ENCODE measurements at regions not wholly inside any gene's neighbourhood (a gene's known extent, or its start where the extent isn't known, plus 50 kb on each side); places are given as distances from the start of the nearest gene placed in this dataset.

- FAIRE-seq (no peak), DNase-seq (peak in 1 of 5 donors; percentile 45)
- no peak overlapping the region for H3K27ac ChIP-seq (ENCODE audit: low read depth in 2 of 2, low read length in 2 of 2)
- no peaks in the 10 kb centered on the region for H3K36me3 ChIP-seq (ENCODE audit: control insufficient read depth in 2 of 3, insufficient read depth in 3 of 3, low read length in 3 of 3)
- intact Hi-C loops (cut with DNase I): no loop called here
- TF ChIP-seq, protein P1, sequence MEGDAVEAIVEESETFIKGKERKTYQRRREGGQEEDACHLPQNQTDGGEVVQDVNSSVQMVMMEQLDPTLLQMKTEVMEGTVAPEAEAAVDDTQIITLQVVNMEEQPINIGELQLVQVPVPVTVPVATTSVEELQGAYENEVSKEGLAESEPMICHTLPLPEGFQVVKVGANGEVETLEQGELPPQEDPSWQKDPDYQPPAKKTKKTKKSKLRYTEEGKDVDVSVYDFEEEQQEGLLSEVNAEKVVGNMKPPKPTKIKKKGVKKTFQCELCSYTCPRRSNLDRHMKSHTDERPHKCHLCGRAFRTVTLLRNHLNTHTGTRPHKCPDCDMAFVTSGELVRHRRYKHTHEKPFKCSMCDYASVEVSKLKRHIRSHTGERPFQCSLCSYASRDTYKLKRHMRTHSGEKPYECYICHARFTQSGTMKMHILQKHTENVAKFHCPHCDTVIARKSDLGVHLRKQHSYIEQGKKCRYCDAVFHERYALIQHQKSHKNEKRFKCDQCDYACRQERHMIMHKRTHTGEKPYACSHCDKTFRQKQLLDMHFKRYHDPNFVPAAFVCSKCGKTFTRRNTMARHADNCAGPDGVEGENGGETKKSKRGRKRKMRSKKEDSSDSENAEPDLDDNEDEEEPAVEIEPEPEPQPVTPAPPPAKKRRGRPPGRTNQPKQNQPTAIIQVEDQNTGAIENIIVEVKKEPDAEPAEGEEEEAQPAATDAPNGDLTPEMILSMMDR (IDR thresholded peaks at IDR 0.05; ENCODE audit: borderline replicate concordance, extremely low read depth, insufficient read depth): no peak
- H3K9me3 ChIP-seq (ENCODE audit: control insufficient read depth in 2 of 3, insufficient read depth in 1 of 3, low read length in 3 of 3): no peaks in the 10 kb centered on the region
- no peak overlapping the region for H3K9ac ChIP-seq (ENCODE audit: low read length in 3 of 3)
- no peak overlapping the region for H3K4me3 ChIP-seq (ENCODE audit: low read length in 3 of 3)
- H3K27me3 ChIP-seq (ENCODE audit: control insufficient read depth, insufficient read depth, low read length): no peaks in the 10 kb centered on the region
- H3K4me1 ChIP-seq (ENCODE audit: control insufficient read depth in 2 of 3, insufficient read depth in 2 of 3, low read depth in 1 of 3, low read length in 3 of 3): no peaks in the 10 kb centered on the region
Measured at GRCh38 chr3:13235079-13235478, 161.8 kb upstream of the IQSEC1 start.

DNA sequence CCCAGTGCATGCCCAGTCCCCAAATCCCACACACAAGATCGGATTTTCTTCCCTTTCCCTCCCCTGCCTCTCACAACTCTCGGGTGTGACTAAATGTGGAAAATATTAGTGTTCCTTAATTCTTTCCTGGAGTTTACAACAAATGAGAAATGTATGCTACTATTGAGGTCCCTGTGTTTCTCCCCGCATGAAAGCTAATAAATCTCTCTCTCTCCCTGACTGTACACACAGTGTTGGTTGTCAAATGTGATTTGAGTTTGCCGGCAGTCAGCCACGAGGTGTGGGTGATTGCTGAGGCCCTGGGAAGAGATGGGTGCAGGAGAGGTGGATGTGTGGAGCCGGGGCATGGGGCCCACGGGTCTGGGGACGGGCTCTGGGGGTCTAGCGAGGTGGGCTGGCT, 161.4 kb upstream of the IQSEC1 start:
- intact Hi-C loops (cut with DNase I): no loop called here
- no peak overlapping the region for H3K9ac ChIP-seq (ENCODE audit: low read length in 3 of 3)
- TF ChIP-seq, protein P1 (IDR thresholded peaks at IDR 0.05; ENCODE audit: borderline replicate concordance, extremely low read depth, insufficient read depth): no peak
- no peaks in the 10 kb centered on the region for H3K9me3 ChIP-seq (ENCODE audit: control insufficient read depth in 2 of 3, insufficient read depth in 1 of 3, low read length in 3 of 3)
- peak in 1 of 5 donors; percentile 41 for DNase-seq
- no peaks in the 10 kb centered on the region for H3K36me3 ChIP-seq (ENCODE audit: control insufficient read depth in 2 of 3, insufficient read depth in 3 of 3, low read length in 3 of 3)
- no peaks in the 10 kb centered on the region for H3K4me1 ChIP-seq (ENCODE audit: control insufficient read depth in 2 of 3, insufficient read depth in 2 of 3, low read depth in 1 of 3, low read length in 3 of 3)
- H3K27me3 ChIP-seq (ENCODE audit: control insufficient read depth, insufficient read depth, low read length): no peaks in the 10 kb centered on the region
- no peak overlapping the region for H3K4me3 ChIP-seq (ENCODE audit: low read length in 3 of 3)
- no peak overlapping the region for H3K27ac ChIP-seq (ENCODE audit: low read depth in 2 of 2, low read length in 2 of 2)
- FAIRE-seq: no peak

DNA sequence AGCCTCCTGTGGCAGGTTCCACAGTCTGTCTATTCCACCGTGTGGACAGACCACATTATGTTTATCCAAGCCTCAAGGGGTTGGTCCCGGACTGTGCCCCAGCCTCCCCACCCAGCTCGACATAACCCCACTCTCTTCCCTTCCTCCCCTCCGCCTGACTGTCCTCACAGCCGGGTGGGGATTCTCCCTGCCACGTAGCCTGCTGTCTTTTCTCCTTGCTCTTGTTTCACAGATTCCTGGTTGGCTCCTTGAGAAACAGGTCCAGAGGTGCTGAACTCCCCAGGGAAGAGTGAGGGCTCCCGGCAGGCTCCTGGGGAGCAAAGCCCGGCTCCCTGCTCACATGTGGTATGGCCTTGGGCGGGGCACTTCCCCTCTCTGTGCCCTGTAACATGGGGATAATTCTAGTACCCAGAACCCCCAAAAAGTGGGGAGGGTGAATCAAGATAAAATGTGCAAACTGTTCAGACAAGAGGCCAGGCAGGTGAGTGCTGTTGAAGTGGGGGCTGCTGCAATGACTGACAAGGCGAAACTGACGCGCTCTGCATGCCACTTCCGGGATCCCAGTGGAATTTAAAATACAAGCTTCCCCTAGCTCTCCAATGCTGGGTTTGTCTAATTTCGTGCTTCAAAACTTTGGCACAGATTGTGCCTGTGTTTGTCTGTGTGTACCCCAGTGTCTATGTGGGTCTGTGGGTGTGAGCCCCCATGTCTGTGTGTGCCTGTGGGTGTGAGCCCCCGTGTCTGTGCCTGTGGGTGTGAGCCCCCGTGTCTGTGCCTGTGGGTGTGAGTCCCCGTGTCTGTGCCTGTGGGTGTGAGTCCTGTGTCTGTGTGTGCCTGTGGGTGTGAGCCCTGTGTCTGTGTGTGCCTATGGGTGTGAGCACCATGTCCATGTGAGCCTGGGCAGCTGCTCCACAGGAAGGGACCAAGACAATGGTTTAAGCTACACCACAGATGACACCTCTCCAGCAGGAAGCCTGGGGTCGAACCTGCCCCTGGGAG, 160.6 kb upstream of the IQSEC1 start:
- no peak for FAIRE-seq
- TF ChIP-seq, protein P1 (IDR thresholded peaks at IDR 0.05; ENCODE audit: borderline replicate concordance, extremely low read depth, insufficient read depth): no peak
- Histone ChIP-seq H3K4me1 (ENCODE audit: control insufficient read depth in 2 of 3, insufficient read depth in 2 of 3, low read depth in 1 of 3, low read length in 3 of 3) (no peaks in the 10 kb centered on the region), H3K4me3 (ENCODE audit: low read length in 3 of 3) (no peak overlapping the region), H3K9me3 (ENCODE audit: control insufficient read depth in 2 of 3, insufficient read depth in 1 of 3, low read length in 3 of 3) (no peaks in the 10 kb centered on the region), H3K27me3 (ENCODE audit: control insufficient read depth, insufficient read depth, low read length) (no peaks in the 10 kb centered on the region), H3K9ac (ENCODE audit: low read length in 3 of 3) (no peak overlapping the region), H3K36me3 (ENCODE audit: control insufficient read depth in 2 of 3, insufficient read depth in 3 of 3, low read length in 3 of 3) (no peaks in the 10 kb centered on the region), H3K27ac (ENCODE audit: low read depth in 2 of 2, low read length in 2 of 2) (no peak overlapping the region)
- DNase-seq: peak in 1 of 5 donors; percentile 48
- intact Hi-C loops (cut with DNase I): no loop called here
